Sigmoid colon (tissue), 6 donors: ENCODE measurements at regions not wholly inside any gene's neighbourhood (a gene's known extent, or its start where the extent isn't known, plus 50 kb on each side); places are given as distances from the start of the nearest gene placed in this dataset.

Source experiments
- DNase-seq: peaks from one replicate; pipeline ENCODE4 v3.0.0-alpha.2; 2019
- H3K27ac ChIP-seq, 4 donors: fragments of 200-600 bp; sonication (generic); one replicate each; pipeline ENCODE4 v1.5.1; 2016 to 2019; ENCODE audit warnings: mild to moderate bottlenecking in 1 of 4
- H3K27me3 ChIP-seq, 3 donors: fragments of 200-600 bp; sonication (generic); one replicate each; pipeline ENCODE4 v1.5.1; 2019; ENCODE audit warnings: mild to moderate bottlenecking in 1 of 3
- H3K36me3 ChIP-seq, 4 donors: fragments of 200-600 bp; sonication (generic); one replicate each; pipeline ENCODE4 v1.5.1; 2016 to 2019
- H3K4me1 ChIP-seq, 4 donors: fragments of 200-600 bp; sonication (generic); one replicate each; pipeline ENCODE4 v1.5.1; 2017 to 2019
- H3K4me3 ChIP-seq, 4 donors: fragments of 200-600 bp; sonication (generic); one replicate each; pipeline ENCODE4 v1.5.1; 2017 to 2019; ENCODE audit warnings: mild to moderate bottlenecking in 2 of 4, moderate library complexity in 1 of 4
- H3K9me3 ChIP-seq, 4 donors: fragments of 200-600 bp in 3 of 4; sonication (generic) in 3 of 4; one replicate each; pipeline versions ENCODE4 v1.5.1 to v1.6.1; 2013 to 2019
- EP300 ChIP-seq, 4 donors: sonication (generic); formaldehyde crosslinking; IDR thresholded peaks; one replicate each; pipeline ENCODE4 v1.6.1; 2017; ENCODE audit warnings: antibody characterized with exemption in 4 of 4
- POLR2A ChIP-seq, 2 donors: fragments of 450-650 bp; IDR thresholded peaks; one replicate each; pipeline ENCODE4 v1.6.1; 2016; ENCODE audit warnings: antibody characterized with exemption in 2 of 2, mild to moderate bottlenecking in 2 of 2, moderate library complexity in 2 of 2
- POLR2AphosphoS5 ChIP-seq, 4 donors: sonication (generic); formaldehyde crosslinking; IDR thresholded peaks; one replicate each; pipeline ENCODE4 v1.6.1; 2017; ENCODE audit warnings: antibody characterized with exemption in 4 of 4
- WGBS, 2 donors: extraction: QIAGEN DNeasy Blood & Tissue Kit; methylation state at CpG; one replicate each; pipeline ENCODE4 v1.1.7; 2013; 5-methylcytosine and 5-hydroxymethylcytosine counted together
- intact Hi-C: fragments of 100-400 bp; cut with DNase I; formaldehyde crosslinking; loops from one replicate; pipeline ENCODE4 v1.15.1; 2023
- TF ChIP-seq, protein P1 (sequence below), 4 experiments: fragments of 450-650 bp in 3 of 4; fragments of 200-600 bp in 1 of 4; IDR thresholded peaks; one replicate each; pipeline ENCODE4 v1.5.1; 2016 to 2019; ENCODE audit warnings: antibody characterized with exemption in 4 of 4, mild to moderate bottlenecking in 3 of 4, moderate library complexity in 2 of 4
- donor health status: healthy with polysubstance abuse.
- donor health status: healthy.

DNA sequence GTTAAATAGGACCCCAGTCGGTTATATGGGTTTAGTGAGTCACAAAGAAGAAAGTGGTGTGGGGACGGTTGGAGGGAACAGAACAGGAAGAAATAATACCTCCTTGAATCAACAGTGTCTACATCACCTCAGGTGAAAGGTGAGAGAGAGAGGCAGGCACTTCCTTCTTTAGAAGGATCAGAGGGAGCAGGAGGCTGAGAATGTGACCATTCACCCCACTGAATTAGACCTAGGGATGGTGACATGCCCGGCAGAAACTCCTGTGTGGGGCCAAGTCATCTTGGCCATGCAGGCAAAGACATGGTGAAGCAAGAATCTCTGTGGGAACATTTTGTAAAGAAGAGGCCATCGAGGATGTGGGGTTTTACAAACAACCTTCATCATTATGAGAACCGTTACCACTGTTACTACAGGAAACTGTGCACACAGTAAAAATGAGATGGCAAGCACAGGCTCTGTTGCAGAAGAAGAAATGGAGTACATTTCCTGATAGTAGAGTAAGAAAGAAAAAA, 1196.9 kb downstream of the VRK1 start:
- H3K4me3 ChIP-seq = no peak overlapping the region
- no peak for DNase-seq
- H3K27ac ChIP-seq = no peak overlapping the region
- no peaks in the 10 kb centered on the region for H3K27me3 ChIP-seq
- no peaks in the 10 kb centered on the region for H3K9me3 ChIP-seq
- WGBS, 2 donors = 35 to 50% methylated on average over 5 of the region's 5 CpGs
- intact Hi-C loops = no loop called here
- H3K4me1 ChIP-seq = no peaks in the 10 kb centered on the region
- H3K36me3 ChIP-seq = no peaks in the 10 kb centered on the region
- TF ChIP-seq, protein P1, sequence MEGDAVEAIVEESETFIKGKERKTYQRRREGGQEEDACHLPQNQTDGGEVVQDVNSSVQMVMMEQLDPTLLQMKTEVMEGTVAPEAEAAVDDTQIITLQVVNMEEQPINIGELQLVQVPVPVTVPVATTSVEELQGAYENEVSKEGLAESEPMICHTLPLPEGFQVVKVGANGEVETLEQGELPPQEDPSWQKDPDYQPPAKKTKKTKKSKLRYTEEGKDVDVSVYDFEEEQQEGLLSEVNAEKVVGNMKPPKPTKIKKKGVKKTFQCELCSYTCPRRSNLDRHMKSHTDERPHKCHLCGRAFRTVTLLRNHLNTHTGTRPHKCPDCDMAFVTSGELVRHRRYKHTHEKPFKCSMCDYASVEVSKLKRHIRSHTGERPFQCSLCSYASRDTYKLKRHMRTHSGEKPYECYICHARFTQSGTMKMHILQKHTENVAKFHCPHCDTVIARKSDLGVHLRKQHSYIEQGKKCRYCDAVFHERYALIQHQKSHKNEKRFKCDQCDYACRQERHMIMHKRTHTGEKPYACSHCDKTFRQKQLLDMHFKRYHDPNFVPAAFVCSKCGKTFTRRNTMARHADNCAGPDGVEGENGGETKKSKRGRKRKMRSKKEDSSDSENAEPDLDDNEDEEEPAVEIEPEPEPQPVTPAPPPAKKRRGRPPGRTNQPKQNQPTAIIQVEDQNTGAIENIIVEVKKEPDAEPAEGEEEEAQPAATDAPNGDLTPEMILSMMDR (IDR thresholded peaks at IDR 0.05) = no peak
- TF ChIP-seq POLR2AphosphoS5 (IDR thresholded peaks at IDR 0.05) = no peak
- no peak for TF ChIP-seq EP300 (IDR thresholded peaks at IDR 0.05)
- no peak for TF ChIP-seq POLR2A (IDR thresholded peaks at IDR 0.05)

DNA sequence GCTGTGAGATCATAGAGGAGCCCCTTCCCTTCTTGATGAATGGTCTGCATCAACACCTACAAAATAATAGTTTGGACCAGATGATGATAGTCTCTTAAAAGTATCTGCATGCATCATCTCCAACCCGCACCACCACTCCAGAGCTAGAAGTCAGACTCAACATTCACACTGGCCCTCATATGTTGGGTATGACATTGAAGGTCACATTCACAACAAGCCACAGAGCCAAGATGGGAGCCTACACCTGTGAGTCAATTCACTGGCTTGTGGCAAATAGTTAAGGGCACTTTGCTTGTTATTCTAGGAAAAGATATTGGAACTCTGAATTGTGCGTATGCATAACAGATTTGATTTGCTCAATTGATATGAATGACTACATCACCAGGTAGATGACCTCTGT, 1197.9 kb downstream of the VRK1 start:
- no peak overlapping the region for H3K27ac ChIP-seq
- no peak for TF ChIP-seq POLR2A (IDR thresholded peaks at IDR 0.05)
- no peak for TF ChIP-seq EP300 (IDR thresholded peaks at IDR 0.05)
- TF ChIP-seq, protein P1 (IDR thresholded peaks at IDR 0.05) = no peak
- no peak for TF ChIP-seq POLR2AphosphoS5 (IDR thresholded peaks at IDR 0.05)
- 87 to 96% methylated on average over 2 of the region's 2 CpGs for WGBS, 2 donors

DNA sequence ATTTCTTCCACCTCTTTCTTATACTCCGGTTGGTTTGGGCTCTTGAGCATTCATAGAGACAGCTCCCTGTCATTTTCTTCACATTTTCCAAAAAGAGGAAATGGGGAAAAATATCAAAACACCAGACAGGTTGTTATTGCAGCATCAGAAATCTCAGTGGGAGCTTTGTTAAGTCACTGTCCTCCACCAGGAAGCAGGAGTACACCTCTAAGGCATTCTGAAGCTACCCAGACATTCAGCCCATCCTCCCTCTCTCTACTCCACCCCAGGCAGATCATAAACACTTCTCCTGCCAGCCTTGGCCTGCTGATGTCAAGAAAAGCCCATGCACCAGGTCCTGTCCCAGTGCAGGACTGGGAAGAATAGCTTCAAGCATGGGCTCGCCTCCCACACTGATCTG, 1198.3 kb downstream of the VRK1 start:
- no peak for DNase-seq
- Histone ChIP-seq H3K27ac (no peak overlapping the region), H3K4me1 (no peaks in the 10 kb centered on the region), H3K9me3 (no peaks in the 10 kb centered on the region), H3K4me3 (no peak overlapping the region), H3K36me3 (no peaks in the 10 kb centered on the region), H3K27me3 (no peaks in the 10 kb centered on the region)
- TF ChIP-seq POLR2A (IDR thresholded peaks at IDR 0.05) = no peak
- TF ChIP-seq EP300 (IDR thresholded peaks at IDR 0.05) = no peak
- no peak for TF ChIP-seq POLR2AphosphoS5 (IDR thresholded peaks at IDR 0.05)
- TF ChIP-seq, protein P1 (IDR thresholded peaks at IDR 0.05) = no peak
- WGBS, 2 donors = 82 to 91% methylated on average over 2 of the region's 2 CpGs
- intact Hi-C loops = no loop called here

More for the DNA sequence above, 1197.9 kb downstream of the VRK1 start:
- intact Hi-C loops = no loop called here
- Histone ChIP-seq H3K36me3 (no peaks in the 10 kb centered on the region), H3K4me1 (no peaks in the 10 kb centered on the region), H3K9me3 (no peaks in the 10 kb centered on the region), H3K4me3 (no peak overlapping the region), H3K27me3 (no peaks in the 10 kb centered on the region)
- no peak for DNase-seq

DNA sequence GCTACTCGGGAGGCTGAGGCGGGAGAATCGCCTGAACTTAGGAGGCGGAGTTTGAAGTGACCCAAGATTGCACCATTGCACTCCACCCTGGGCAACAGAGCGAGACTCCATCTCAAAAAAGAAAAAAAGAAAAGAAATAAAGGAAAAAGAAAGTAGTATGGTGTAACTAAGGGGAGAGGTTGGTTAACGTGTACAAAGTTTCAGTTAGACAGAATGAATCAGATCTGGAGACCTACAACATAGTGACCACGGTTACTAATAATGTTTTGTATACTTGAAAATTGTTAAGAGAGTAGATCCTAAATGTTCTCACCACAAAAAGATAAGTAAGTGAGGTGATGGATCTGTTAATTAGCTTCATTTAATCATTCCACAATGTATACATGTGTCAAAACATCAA, 1208.8 kb downstream of the VRK1 start:
- Histone ChIP-seq H3K4me3 (no peak overlapping the region), H3K27ac (no peak overlapping the region), H3K27me3 (no peaks in the 10 kb centered on the region), H3K4me1 (no peaks in the 10 kb centered on the region), H3K36me3 (no peaks in the 10 kb centered on the region), H3K9me3 (no peaks in the 10 kb centered on the region)
- no peak for DNase-seq
- 84 to 91% methylated on average over 7 of the region's 7 CpGs for WGBS, 2 donors
- intact Hi-C loops = no loop called here
- TF ChIP-seq, protein P1 (IDR thresholded peaks at IDR 0.05) = no peak
- no peak for TF ChIP-seq POLR2A (IDR thresholded peaks at IDR 0.05)
- no peak for TF ChIP-seq POLR2AphosphoS5 (IDR thresholded peaks at IDR 0.05)
- no peak for TF ChIP-seq EP300 (IDR thresholded peaks at IDR 0.05)
